Activated T-helper 1 cell treated with anti-CD3 and anti-CD28 coated beads, Interleukin-2, amount 50 U/mL, for 16 hours (primary cell): ENCODE measurements at regions not wholly inside any gene's neighbourhood (a gene's known extent, or its start where the extent isn't known, plus 50 kb on each side); places are given as distances from the start of the nearest gene placed in this dataset.

Experiments used
- DNase-seq, 2 donors: peaks; one replicate each; pipeline ENCODE4 v3.0.0-alpha.2; 2020; ENCODE audit warnings: low read depth in 1 of 2, low spot score in 1 of 2

DNA sequence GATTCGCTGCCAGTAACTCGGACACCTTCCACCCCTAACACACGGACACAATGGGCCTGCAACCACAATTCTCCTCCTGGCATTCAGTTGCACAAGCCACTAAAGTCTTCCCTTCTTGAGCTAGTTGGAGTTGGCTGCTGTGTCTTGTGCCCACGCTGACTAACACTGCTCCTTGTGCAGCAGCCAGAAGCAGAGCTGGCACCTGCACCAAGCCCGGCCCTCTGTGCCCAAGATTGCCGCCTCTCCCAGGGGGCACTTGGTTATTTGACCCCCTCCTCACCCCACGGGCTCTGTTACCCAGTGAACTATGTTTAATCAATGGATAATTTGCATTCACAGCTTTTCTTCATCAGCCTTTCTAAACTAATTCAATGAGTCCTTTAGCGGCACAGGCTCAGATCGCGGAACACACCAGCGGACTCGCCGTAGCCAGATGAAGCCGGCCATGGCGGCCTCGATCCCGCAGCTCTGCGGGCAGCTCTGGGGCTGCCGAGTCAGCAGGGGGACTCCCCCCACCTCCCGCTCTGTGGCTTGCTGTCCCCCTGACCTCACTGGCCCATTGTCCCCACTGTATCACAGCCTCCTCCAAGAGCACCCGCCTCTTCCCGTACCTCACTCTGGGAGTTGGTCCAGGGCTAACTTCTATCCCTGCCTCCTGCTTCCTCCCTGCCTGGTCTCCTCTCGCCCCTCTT lies 94.8 kb upstream of the AFDN start:
- DNase-seq, result no peak

DNA sequence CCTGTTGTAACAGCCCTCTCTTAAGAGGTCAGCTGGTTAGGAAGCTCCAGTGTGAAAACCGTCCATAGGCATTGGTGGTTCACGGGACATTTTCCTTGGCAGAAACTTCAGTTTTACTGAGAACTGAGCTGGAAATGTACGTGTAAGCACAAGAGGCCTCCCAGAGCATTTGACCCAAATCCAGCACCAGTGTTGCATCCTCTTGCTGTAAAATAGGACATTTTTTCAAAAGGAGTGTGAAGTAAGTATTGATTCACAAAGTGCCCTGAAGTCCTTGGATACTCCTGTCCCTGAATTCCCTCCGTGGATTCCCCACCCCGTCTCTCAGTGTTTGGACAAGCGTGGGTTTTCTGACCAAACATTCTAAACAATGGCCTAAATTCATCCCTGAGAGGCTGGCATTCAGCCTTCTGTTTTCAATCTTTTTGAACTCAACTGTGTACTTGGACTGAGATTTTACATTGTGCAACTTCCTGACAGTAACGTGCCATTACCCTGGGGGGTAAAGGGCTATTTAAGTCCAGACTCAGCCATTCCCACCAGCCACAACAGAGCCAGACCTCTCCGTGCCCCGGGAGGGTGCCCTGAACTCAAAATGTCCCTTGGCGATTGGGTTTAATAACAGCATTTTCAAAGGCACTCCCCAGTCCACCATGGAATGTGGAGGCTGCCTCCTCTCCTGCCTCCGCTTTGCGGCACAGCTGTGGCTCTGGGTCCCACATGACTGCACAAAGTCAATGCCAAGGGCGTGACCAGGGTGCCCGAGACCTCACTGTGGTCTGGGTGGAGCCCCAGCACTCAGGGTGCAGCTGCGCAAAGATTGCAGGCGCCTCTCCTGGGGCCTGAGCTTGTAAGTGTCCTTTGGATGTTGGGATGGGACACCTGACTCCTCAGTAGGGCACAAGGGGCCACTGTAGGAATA lies 92.7 kb upstream of the AFDN start:
- no peak for DNase-seq

GRCh38 chr6:167734662-167735083 lies 92.0 kb upstream of the AFDN start:
- DNase-seq, result no peak

GRCh38 chr6:167735084-167735950 lies 91.4 kb upstream of the AFDN start:
- DNase-seq, result no peak

GRCh38 chr6:167735951-167736288 lies 90.8 kb upstream of the AFDN start:
- DNase-seq, result no peak

- DNase-seq, result no peak
Observed at GRCh38 chr6:167736486-167737204, 90.1 kb upstream of the AFDN start.

DNA sequence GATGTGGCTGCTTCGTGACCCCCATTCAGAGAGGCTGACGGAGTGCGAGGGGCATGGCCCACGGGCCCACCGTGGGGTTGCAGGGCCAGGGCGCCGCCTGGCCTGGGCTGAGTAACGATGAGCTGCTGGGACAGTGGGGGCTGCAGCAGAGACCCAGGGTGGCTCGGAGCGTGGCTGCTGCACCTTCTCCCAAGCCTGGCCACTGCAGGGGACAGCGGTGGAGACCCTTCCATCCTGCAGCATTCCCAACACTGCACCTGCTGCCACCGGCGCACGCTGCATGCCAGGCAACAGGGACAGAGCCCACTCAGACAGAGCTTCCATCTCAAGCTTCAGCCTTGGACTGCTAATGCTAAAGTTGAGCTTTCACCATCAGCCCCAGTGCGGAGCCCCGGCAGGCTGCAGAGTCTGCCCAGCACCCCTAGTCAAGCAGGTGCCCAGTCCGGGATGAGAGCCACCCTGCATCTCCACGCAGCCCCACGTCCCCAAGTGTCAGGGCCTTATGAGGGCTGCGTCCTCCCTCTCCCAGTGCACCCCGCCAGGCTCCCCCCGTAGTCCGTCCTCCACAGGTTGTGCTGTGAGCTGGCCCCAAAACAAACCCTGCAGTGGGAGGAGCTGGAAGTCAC lies 89.4 kb upstream of the AFDN start:
- DNase-seq, result no peak

DNA sequence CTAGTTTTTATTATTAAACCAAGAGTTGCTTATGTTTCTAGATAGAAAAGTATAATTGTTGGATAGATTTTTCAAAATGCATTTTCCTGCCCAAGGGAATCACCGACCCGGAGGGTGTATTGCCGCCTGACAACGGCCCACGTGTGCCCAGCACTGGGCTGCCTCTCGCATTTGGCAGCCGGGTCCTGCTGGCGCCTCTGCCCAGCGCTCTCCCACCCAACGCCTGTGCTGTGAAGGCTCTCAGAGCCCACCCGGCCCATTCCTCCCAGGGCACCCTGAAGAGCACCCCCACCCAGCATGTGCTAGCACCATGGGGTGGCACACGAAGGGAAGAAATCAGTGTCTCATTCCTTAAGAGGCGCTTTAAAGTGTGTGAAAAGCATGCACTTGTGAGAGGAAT lies 88.3 kb upstream of the AFDN start:
- DNase-seq, result no peak

DNA sequence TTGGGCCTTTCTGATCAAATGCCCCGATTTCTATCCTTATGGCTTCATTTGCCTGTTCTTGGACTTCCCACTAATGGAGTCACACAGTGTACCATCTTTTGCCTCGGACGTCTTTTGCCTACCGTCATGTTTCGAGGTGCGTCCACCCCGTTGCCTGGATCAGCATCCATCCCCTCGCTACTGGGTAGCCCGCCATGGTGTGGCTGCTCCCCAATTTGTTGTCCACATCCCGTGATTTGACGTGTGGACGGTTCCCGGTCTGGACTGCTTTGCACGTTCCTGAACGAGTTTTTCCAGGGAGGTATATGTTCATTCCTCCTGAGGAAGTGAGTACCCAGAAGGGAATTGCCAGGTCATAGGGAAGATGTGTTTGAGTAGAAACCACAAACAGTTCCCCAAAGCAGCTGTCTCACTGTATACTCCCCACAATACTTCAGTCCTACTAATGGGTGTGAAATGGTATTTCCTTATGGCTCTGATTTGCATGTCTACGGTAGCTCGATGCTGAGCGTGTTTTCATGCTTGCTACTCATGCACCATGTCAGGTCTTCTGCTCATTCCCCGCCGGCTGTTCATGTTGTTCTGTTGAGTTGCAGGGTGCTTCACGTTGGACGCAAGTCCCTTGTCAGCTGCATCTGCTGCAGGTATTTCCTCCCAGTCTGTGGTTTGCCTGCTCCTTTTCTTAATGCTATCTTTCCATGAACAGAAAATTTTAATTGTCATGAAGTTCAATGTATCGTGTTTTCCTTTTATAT lies 86.8 kb upstream of the AFDN start:
- DNase-seq, result no peak

- no peak for DNase-seq
Observed at GRCh38 chr6:167742719-167743303, 83.9 kb upstream of the AFDN start.

DNA sequence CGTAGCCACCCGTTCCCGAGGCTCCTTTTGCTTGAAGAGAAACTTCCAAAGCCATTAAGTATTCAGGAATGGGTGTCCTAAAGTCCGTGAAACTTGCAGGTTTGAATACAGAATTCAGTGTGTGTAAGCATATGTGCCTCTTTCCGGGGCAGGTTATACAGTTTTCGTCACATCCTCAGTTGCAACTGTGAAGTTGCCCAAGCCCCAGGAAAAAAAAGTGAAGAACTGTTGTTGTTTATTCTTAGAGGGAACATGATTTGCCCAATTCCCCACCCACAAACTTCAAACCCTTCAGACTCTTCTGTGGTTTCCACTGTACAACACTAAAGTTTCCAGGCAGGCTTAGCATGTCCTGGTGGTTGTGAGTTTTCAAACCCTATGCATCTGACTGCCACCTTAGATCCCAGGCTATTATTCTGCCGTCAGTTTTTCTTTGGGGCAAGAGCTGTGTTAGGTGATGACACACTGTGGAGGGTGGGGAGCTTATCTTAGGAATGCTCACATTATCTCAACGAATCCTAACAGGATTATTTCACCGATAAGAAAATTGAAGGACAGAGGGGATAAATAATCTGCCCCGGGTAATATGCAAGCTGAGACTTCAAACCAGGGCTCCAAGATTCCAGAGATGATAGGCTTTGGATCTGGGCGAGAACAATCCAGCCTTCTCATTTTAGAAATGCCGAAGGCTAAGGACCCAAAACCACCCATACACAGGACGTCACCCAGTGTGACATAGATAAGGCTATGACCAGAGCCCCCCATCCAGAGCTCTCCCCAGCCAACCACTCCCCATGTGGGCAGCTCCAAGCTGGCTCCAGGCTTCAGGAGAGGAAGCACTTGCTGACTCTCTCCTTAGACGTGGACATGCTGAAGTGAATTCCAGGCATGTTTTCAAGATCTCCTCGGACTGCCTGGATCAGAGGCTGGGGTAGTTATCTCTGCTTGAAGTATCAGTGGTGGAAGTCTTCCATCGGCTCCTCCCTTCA lies 81.7 kb upstream of the AFDN start:
- DNase-seq, result no peak

DNA sequence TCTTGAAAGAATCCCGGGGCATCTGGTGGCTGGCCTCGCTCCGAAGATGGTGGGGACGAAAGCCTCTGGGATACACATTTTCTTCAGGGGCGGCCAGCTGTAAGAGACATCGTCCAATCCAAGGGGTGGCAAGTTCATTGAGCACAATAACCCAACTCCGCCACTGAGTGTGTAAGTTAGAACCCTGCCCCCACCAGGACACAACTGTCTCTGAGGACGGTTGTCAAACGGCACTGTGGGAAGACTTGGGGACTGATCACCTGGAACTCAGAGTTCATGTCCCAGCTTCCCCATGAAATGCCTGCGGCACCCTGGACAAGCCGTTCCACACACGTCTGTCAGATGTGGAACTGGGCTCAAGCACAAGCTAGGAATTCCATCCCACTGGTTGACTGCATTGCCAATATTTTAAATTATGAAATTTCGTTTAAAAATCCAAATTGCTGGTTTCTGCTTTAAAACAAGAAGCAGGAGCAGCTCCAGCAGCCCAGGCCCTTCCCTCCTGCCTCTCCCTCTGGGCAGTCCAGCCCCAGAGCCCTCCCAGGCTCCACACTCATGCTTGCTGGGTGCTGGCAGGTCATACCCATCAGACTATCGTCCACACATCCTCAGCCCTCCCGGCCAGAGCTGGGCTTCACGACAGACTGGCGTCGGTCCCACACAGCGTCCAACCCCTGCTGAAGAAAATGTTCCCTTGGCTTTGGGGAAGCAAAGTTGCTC lies 80.9 kb upstream of the AFDN start:
- no peak for DNase-seq

GRCh38 chr6:167746390-167746907 lies 80.3 kb upstream of the AFDN start:
- DNase-seq, result no peak

GRCh38 chr6:167746975-167747374 lies 79.7 kb upstream of the AFDN start:
- no peak for DNase-seq

- DNase-seq, result no peak
Observed at GRCh38 chr6:167747645-167748044, 79.1 kb upstream of the AFDN start.

DNA sequence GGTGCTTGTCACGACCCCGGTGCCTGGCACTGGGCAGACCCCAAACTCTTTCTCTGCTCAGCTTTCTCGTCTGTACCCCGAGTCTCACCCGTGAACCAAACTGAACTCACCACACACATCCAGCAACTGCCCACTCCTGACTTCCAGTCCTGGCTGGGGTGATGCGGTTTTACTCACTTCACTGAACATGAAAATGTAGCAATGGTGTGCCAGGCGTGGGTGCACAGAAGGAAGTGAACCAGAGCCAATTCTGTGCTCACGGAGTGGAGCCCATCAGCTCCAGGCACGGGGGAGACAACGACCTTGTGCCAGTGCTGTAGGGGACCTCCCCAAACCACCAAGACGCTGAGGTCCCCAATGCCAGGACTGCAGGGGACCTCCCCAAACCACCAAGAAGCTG lies 78.7 kb upstream of the AFDN start:
- no peak for DNase-seq
